DMS79 treated with DMSO at 0.1 percent for 48 hours (cell line): ENCODE measurements at regions not wholly inside any gene's neighbourhood (a gene's known extent, or its start where the extent isn't known, plus 50 kb on each side); places are given as distances from the start of the nearest gene placed in this dataset.

Experiments used
- DNase-seq: peaks from one replicate; lab custom pipeline; 2025; lab: John Stamatoyannopoulos, UW

DNA sequence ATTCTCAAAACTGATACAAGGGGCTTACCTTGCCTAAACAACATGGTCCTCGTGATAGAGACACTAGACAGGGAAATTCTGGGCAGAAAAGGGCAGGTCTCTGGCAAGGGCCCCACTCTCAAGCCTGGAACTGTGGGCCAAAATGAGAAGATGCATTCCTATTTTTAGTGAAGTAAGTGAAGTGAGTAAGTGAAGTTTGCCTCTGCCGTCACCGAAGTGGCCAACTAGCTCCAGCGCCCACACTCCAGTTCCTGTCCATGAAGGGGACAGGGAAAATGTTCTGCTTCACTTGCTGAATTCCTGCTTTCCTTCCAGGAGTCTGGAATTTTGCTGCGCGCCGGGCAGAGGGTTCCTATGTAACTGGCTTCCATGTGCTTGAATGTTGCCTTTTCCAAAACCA is 1035.6 kb upstream of the TMEM132C start:
- no peak for DNase-seq

DNA sequence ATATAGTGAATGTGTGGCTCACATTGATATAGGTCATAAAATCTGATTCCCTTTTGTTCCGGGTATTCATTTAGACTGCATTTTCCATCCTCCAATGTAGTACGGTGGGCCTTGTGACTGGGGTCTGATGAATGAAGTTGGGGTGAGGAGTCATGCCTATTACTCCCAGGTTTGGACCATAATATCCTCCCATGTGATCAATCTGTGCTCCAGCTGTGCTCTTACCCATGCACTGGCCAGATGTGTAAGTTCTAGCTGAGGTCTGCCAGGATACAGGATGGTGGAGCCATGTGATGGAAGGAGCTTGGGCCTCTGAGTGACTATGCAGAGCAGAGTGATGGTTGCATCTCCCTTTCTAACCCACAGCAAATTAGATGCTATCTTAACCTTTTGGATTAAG is 1034.0 kb upstream of the TMEM132C start:
- no peak for DNase-seq

DNA sequence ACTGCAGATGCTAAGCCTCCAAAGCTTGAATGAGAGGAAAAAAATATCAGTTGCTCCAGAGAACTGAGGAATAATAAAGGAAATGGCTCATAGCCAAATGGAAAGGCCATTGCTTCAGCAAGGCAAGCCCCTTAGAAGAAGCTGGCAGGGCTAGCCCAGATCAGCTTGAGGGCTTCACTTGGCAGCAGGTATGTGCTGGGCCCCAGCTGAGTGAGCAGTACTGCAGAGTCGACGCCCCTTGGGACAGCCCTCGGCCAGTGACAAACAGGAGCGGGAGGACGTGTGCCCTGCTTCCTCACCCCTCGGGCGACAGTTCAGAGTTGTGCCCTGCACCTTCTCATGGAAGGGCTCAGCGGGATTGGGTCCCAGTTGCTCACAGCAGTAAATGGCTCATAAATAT is 1031.2 kb upstream of the TMEM132C start:
- DNase-seq, result no peak

DNA sequence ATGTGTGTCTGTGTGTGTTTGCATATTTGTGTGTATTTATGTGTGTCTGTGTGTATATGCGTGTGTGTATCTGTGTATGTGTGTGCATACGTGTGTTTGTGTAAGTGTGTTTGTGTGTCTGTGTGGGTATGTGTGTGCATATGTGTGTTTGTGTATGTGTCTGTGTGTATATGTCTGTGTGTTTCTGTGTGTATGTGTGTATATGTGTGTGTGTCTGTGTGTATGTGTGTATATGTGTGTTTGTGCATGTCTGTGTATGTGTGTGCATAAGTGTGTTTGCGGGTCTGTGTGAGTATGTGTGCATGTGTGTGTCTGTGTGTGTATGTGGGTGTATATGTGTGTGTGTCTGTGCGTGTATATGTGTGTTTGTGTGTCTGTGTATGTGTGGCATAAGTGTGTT is 1030.5 kb upstream of the TMEM132C start:
- DNase-seq, result no peak

DNA sequence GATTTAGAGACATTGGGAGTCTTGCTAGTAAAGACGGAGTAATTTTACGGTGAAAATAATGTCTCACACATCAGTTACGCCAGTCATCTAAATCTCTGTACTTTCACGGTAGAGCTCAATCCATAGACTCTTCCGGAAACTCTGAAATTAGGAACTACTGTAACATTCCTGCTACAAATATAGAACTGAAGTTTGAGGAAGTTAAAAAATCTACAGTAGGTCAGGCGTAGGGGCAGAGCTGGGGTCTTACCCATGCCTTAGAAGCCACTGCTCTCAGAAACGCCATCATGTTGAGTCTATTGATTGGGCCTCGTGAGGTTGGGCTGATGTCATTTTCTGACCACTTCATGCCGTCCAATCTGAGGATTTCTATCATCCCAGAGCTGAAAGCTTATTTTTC is 1029.8 kb upstream of the TMEM132C start:
- DNase-seq, result no peak

DNA sequence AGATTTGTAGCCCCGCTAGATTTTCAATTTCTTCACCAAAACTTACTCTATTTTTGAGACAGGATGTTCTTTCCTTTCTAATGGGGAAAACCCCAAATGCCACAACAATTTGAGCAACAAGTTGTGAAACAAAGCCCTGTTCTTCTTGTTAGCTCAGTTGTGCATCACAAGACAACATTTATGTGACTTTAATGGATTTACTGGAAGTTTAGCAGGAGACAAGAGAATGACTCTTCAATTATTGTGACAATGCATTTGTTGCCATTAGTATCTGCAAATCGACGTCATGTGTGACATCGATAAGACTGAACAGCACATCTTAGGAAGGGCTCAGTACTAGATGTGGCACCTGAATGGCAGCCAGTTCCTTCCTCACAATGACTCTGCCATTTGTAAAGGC is 1028.9 kb upstream of the TMEM132C start:
- DNase-seq, result no peak

DNA sequence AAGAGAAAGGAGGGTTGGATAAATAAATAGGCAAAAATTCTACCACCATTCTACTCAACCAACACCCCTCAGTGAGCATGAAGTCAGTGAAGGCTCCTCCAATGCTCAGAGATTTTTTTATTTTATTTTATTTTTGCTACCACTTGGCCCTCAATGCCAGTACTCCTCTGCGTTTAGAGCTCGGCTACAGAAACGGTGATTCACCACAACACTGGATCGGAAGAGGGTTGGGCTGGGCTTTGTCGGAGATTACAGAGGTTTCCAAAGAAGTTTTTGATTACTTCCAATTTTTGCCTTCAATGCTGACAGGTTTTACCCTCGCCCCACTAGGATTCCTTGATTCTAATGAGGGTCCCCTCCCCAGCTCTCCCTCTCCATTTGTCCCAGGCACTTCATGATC is 1027.2 kb upstream of the TMEM132C start:
- DNase-seq, result no peak

DNA sequence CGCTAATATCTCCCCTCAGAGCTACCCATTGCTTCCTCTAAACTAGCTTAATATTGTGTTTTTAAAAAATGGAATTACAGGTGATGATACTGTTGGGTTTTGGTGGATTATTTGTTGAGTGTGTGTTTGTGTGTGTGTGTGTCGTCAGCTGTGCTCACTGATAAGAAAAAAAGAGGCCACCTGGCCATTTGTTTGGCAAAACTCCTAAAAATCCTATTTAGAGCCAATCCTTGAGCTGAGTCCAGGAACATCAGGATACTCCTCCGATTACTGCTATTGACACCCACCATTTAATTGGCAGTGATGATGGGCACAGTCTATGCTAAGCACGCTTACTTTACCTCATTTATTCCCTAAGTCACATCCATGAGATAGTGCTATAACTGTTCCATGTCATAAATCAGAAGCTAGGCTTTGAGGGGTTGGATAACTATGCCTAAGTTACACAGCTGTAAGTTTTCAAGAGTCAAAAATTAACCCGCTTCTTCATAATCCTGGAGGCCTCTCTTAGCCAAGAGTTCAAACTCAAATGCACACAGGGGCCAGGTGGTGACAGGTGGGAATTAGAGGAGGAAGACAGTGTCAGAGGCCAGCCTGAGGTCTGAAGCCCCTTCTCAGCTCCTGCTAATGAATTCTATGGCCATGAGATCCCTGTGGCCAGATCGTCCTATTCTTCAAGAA is 1026.6 kb upstream of the TMEM132C start:
- no peak for DNase-seq

DNA sequence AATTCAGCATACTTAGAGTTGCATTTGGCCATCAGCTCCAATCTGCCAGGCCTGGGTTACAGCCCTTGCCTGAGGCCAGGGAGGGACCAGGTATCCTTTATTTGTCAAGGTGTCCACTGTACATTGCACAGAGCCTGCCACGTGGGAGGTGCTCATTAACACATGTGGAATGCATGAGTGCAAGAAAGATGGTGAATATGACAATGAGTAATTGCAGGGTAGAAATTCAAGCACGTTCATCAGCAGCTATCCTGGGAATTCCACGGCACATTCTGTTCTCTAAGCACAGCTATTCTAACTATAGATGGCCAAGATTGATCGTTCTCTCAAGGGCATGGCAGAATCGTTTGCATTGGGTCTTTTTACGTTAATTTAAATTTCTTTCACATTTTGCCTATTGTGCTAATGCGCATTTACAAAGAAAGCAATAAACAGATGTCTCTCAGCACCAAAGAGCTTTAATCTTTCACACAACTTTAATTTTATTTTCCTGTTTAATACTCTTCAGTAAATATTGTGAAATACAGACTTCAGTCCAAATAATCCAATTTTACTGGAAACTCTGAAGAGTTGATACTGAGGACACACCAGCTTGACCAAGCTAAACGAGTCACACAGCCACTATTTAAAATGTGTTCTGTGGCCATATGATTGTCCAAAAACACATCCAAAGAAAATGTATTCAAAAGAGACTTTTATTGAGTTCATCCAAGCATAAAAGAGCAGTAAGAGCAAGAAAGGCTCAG is 1025.7 kb upstream of the TMEM132C start:
- no peak for DNase-seq

DNA sequence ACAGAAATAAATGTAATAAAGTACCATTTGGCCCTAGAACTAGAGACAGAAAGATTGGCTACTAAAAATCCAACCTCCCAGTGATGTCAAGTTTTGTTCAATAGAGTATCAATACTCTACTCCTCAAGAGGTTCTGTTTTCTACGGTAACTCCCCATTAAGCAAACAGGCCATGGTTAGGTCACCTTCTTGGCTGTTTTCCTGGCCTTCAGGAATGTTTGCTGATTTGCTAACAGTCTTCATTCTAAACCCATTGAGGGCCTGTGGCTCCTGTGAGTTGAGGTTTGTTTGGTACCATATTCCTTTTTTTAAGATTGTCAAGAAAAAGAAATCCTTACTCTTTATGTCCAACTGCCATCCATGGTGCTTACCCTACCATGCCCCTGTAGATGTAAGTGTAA is 1022.0 kb upstream of the TMEM132C start:
- no peak for DNase-seq

DNA sequence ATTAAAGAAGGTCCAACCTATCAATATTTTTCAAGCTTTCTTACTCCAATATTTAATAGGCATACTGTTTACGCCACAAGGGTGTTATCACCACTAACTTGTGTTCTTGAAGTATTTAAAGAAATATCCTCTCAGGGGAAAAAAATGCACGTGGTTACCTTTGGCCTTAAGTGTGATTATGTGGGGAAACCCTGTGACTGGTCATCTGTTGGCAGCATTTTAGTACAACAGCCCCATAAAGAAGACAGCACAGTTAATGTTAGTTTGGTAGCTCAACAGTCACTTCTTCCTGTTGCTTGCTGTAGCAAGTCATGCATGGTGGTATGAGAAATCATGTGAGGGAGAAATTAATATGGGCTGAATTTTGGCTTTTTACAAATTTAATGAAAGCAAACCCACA is 1021.5 kb upstream of the TMEM132C start:
- no peak for DNase-seq

DNA sequence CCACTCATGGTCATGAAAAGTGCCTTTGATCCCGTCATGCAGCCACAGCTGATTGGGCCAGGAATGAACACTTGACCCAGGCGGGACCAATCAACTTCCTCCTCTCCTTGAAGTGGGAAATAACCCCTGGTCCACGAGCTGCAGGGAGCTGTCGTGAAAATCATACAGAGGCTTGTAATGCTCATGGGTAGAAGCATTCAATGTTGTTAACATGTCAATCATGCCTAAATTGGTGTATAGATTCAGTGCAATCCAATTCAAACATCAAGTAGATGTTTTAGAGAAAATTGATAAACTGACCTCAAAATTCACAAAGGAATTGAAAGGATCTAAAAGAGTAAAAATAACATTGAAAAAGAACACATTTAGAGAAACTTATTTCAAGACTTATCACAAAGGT is 1019.0 kb upstream of the TMEM132C start:
- DNase-seq, result no peak

DNA sequence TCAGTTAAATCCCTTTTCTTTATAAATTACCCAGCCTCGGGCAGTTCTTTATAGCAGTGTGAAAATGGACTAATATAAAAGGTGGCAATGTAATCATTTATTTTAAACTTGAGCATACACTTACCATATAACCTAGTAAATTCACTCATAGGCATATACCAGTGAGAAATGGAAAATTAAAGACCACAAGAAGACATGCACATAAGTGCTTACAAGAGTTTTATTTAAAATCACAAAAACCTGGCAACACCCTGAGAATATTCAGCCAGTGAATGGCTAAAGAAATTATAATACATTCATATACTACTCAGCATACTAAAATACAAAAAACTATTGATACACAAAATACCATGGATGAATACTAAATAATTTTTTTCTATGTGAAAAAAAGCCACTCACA is 1017.5 kb upstream of the TMEM132C start:
- no peak for DNase-seq

DNA sequence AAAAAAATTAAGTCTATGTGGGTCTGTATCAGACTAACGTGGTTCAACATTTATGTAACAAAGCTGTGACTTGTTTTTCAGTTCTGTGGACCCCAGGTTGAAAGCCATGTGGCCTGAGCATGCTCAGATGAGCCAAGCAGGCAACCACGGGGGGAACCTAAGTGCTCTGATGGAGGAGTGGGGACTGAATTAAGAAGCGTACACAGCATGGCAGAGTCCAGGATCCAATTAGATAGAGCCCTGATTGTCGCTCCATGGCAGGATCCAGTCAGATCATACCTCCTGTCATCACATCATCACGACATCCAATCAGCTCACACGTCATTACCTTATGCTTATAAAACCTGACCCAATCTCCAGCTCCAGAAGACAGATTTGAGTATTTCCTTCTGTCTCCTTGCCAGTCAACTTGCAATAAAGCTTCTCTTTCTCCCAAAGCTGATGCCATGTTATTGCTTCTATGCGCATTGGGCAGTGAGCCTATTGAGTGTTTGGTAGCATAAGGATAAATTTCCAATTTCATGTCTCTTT is 1013.1 kb upstream of the TMEM132C start:
- no peak for DNase-seq

DNA sequence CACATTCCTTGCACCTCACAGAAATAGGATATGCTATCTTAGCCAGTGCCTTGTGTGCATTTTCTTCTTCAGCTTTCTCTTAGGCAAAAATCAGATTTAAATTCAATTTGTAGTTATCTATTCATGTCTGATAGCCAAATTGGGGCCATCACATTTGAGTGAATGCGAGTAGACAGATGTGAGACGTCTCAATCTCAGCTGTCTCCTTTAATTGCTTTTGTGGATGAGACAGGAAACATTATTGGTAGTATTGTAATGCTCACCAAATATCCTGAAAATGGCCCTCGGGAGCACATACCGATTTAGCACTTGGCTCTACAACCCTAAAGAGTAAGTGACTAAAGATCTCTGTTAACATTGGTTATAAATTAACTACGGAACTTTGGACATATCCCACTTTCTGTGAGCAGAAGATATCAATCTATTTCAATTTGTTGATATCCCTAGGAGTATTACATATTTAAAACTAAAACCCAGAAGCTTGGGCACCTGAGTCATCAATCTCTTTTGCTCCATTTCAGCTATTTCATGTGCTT is 1012.5 kb upstream of the TMEM132C start:
- DNase-seq, result no peak

DNA sequence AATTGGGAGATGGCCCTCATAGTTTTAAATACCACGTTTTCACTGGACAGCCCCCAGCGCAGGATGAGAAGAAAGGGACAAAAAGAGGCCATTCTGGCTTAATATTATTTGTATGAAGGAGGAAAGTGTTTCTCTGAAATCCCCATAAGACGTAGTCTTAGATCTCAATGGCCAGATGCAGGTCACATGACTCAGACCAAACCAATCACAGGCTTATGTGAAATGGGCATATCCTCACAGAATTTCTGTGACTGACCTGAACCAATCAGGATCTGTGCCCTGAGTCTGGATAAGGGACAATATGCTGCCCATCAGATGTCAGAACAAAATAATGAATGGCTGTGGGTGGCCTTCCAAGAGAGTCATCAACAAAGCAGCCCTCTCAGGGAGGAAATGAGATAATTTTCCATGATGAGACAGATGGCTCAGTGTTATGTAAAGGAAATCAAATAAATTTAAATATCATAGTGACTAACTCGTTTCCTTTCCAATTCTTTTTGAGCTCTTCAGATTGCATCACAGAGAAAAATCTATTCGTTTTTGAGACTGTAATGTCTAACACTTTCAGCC is 1009.5 kb upstream of the TMEM132C start:
- no peak for DNase-seq

DNA sequence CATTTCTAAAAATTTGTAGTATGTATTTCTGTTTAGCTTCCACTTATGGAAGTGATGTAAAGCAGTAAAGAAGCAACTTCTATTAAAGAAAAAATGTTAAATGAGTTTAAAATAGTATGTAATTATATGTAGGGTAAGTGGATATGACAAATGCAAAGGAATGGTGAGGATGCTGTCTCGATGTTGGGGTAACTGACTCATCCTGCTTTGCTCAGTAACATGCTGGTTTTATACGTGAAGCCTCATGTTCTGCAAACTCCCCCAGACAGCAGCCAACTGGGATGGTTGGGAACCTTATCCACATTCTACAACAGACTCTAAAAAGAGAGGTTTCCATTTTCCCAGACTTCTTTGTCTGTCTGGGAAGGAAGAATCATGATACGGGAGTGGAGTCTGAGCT is 1006.4 kb upstream of the TMEM132C start:
- DNase-seq, result no peak

DNA sequence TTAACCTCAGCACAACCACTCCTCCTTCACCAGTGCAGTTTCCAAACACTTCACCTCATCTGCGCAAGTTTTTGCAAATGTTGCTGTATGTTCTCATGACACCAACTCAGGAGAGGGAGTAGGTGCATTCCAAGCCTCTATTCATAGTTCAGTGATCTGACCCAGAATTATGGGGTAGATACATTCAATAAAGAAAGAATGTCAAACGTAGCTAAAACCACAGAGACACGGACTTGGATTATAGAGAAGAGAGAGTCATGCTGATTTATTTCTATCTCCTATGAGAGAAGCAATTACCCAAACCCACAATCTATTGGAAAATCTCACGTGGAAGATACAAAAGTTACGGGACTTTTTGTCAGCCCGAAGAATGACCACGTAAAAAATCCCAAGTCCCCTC is 1006.0 kb upstream of the TMEM132C start:
- no peak for DNase-seq

DNA sequence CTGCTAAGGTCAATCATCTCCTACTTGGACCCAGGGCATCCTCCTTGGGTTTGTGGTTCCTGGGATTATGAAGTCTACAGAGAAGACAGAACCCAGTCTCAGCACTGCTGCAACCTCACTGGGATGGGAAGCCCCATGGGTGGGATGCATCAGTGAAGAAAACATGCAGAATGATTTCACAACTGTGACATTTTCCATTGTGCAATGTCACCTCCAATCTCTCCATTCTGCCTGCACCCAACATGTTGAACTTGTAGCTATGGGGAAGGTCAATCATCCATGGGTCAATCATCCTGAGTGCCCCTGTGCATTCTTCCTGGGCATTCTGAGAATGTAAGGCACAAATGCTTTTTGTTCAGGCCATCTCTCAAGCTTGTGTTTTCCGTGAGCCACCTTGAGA is 1004.4 kb upstream of the TMEM132C start:
- no peak for DNase-seq

DNA sequence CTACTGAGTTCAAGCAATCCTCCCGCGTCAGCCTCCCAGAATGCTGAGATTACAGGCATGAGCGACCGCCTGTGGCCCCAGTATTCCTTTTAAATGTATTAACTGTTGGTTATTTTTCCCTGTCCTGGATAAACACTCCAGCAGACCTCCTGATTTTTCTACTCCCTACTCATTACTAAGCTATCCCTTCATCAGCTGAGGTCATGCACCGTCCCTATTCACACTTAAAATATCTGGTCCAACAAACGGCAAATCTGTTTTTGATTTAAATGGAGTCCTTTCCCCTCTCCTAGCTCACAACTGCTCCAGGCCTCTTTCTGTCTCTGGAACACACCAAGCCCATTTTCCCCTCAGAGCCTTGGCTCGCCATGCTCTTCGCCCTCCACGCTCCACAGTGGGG is 1003.3 kb upstream of the TMEM132C start:
- DNase-seq, result no peak

DNA sequence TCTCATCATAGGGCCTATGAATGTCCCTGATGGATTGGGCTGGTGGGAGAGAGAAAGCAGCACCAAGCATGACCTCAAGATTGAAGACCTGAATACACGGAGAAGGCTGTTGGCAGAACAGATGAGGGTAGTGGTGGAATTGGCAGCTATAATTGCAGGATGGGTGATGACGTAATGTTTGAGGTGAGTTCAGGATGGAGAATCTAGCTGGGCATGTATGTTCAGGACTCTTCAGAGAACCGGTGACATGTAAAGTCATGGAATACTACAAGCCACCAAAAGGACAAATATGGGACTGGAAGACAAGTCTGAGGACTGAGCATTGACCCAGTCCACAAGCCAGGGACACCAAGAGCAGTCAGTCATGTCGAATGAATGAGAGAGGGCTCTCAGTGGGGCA is 999.8 kb upstream of the TMEM132C start:
- DNase-seq, result no peak

DNA sequence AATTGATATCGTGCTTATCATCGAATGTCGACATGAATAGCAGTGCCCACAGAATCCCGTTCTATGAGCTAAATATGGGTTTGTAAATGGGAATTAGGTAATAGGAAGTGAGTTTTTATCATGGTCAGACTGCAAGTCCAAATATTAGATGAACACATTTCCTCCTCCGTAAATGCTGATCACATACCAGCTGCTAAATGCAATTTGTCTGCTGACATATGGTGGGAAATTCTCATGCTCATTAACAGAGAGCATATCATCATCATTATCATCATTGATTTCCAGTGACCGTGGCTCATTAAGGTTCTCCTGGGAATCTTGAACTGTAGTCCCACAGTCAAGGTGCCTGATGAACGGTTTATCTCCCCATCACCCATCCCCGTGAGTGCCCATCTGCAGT is 998.8 kb upstream of the TMEM132C start:
- no peak for DNase-seq
